K562 (cell line): ENCODE measurements at regions not wholly inside any gene's neighbourhood (a gene's known extent, or its start where the extent isn't known, plus 50 kb on each side); places are given as distances from the start of the nearest gene placed in this dataset.

Source experiments
- ATAC-seq: fragments of 200-7000 bp; cut with Tn5 transposase; 3 replicates; pipeline ENCODE4 v1.9.1; 2020; ENCODE audit warnings: moderate library complexity
- BruUV-seq: library from RNA; stranded (reverse); fragments of 400-500 nt; replicated peaks from 2 replicates; lab custom pipeline; 2021; lab: Mats Ljungman, UMichigan
- CTCF ChIA-PET: fragments of 300-600 bp; formaldehyde crosslinking; extraction: SDS; loops from one replicate; lab custom pipeline; 2021; ENCODE audit warnings: low intra/inter-chr PET ratio; lab: Yijun Ruan, JAX
- POLR2A ChIA-PET: fragments of 300-600, 350-650 bp; sonication (Branson Sonifier 250); formaldehyde crosslinking; extraction: SDS; loops from one replicate; lab custom pipeline; 2021; ENCODE audit warnings: antibody characterized with exemption, inconsistent platforms; lab: Yijun Ruan, JAX
- DNase-seq, 4 experiments: peaks; one replicate each; pipeline versions ENCODE4 v3.0.0 to v3.0.0-alpha.2; 2011 to 2018; ENCODE audit warnings: low spot score in 3 of 4, mixed read lengths in 3 of 4; ENCODE audit errors: extremely low read depth in 1 of 4
- FAIRE-seq: peaks from 2 replicates; lab custom pipeline; 2011; peaks lifted over from hg19 to GRCh38; lab: Jason Lieb, UNC
- H2AFZ ChIP-seq: 2 replicates; pipeline ENCODE4 v1.6.0; 2011; ENCODE audit warnings: low read depth, low read length, control low read depth, inconsistent platforms
- H3K27ac ChIP-seq: fragments of 200-600 bp; 3 replicates; pipeline ENCODE4 v1.8.0; 2011; ENCODE audit warnings: low read depth, mild to moderate bottlenecking, control low read depth, inconsistent platforms, low read length, moderate library complexity, mixed read lengths; ENCODE audit errors: extremely low read depth
- H3K27me3 ChIP-seq, 2 experiments: fragments of 300-600 bp in 1 of 2; 2 replicates in 1 of 2; 3 replicates in 1 of 2; pipeline versions ENCODE4 v1.6.0 to v1.8.0; 2011; ENCODE audit warnings: inconsistent platforms in 2 of 2, low read length in 2 of 2, mild to moderate bottlenecking in 1 of 2, mixed read lengths in 1 of 2, moderate library complexity in 1 of 2; ENCODE audit not compliant: control insufficient read depth in 2 of 2, insufficient read depth in 2 of 2
- H3K36me3 ChIP-seq: fragments of 300-600 bp; 3 replicates; pipeline ENCODE4 v1.8.0; 2011; ENCODE audit warnings: mild to moderate bottlenecking, low read length, inconsistent platforms; ENCODE audit not compliant: control insufficient read depth, insufficient read depth
- H3K4me1 ChIP-seq, 2 experiments: fragments of 200-600 bp in 1 of 2; replicated peaks in 1 of 2; 2 replicates in 1 of 2; 3 replicates in 1 of 2; pipeline versions ENCODE4 v1.5.1 to v1.8.0; 2011; ENCODE audit warnings: inconsistent platforms in 2 of 2, low read length in 2 of 2, mild to moderate bottlenecking in 1 of 2, mixed read lengths in 1 of 2, moderate library complexity in 1 of 2; ENCODE audit not compliant: control insufficient read depth in 2 of 2, insufficient read depth in 2 of 2
- H3K4me2 ChIP-seq: 2 replicates; pipeline ENCODE4 v1.6.1; 2011; ENCODE audit warnings: low read length, control low read depth, inconsistent platforms, mixed read lengths; ENCODE audit not compliant: insufficient read depth
- H3K4me3 ChIP-seq: fragments of 200-600 bp; sonication (generic), shearing (Covaris generic); 2 replicates; pipeline ENCODE4 v1.5.1; 2016; ENCODE audit warnings: control low read depth, inconsistent platforms
- H3K79me2 ChIP-seq: fragments of 200-600 bp; 3 replicates; pipeline ENCODE4 v1.8.0; 2011; ENCODE audit warnings: low read length, inconsistent platforms; ENCODE audit not compliant: control insufficient read depth, insufficient read depth
- H3K9ac ChIP-seq, 2 experiments: 2 replicates each; pipeline versions ENCODE4 v1.6.0 to v1.6.1; 2011; ENCODE audit warnings: low read depth in 2 of 2, low read length in 2 of 2, control low read depth in 1 of 2, inconsistent platforms in 1 of 2, mild to moderate bottlenecking in 1 of 2, mixed read lengths in 1 of 2; ENCODE audit not compliant: insufficient read depth in 1 of 2
- H3K9me1 ChIP-seq: one replicate; pipeline ENCODE4 v1.6.0; 2011; ENCODE audit warnings: inconsistent platforms, mild to moderate bottlenecking, low read length, moderate library complexity; ENCODE audit not compliant: control insufficient read depth, insufficient read depth
- H3K9me3 ChIP-seq: replicated peaks from 2 replicates; pipeline ENCODE4 v1.5.1; 2011; ENCODE audit warnings: low read depth, low read length, inconsistent platforms; ENCODE audit not compliant: control insufficient read depth, insufficient read depth
- H4K20me1 ChIP-seq: replicated peaks from 2 replicates; pipeline ENCODE4 v1.6.1; 2011; ENCODE audit warnings: low read length, inconsistent platforms, mixed read lengths; ENCODE audit not compliant: control insufficient read depth, insufficient read depth
- CBX1 ChIP-seq: sonication (generic); IDR thresholded peaks from 2 replicates; pipeline ENCODE4 v1.6.1; 2016; ENCODE audit warnings: antibody characterized with exemption, low read depth, mild to moderate bottlenecking
- DNMT1 ChIP-seq: fragments of 450-650 bp; IDR thresholded peaks from 2 replicates; pipeline ENCODE4 v1.6.1; 2016; ENCODE audit warnings: antibody characterized with exemption, mild to moderate bottlenecking
- E4F1 ChIP-seq: fragments of 250-450 bp; sonication (Bioruptor Pico); IDR thresholded peaks from 2 replicates; pipeline ENCODE4 v1.5.0; 2021; ENCODE audit warnings: mild to moderate bottlenecking, borderline replicate concordance
- GTF2A2 ChIP-seq: IDR thresholded peaks from 2 replicates; pipeline ENCODE4 v1.6.1; 2016; ENCODE audit warnings: mild to moderate bottlenecking, missing genetic modification characterization, missing compliant biosample characterization
- MYNN ChIP-seq, 2 experiments: sonication (generic); formaldehyde crosslinking in 1 of 2; IDR thresholded peaks; 2 replicates each; pipeline versions ENCODE4 v1.5.0 to v1.6.1; 2016 to 2020; ENCODE audit warnings: antibody characterized with exemption in 1 of 2, missing genetic modification reagents in 1 of 2
- NR4A1 ChIP-seq, 2 experiments: fragments of 250-450 bp in 1 of 2; fragments of 450-650 bp in 1 of 2; sonication (Bioruptor Pico) in 1 of 2; IDR thresholded peaks; 2 replicates each; pipeline versions ENCODE4 v1.4.0 to v1.6.1; 2016 to 2020; ENCODE audit warnings: mild to moderate bottlenecking in 2 of 2, missing compliant biosample characterization in 1 of 2, missing genetic modification characterization in 1 of 2, moderate library complexity in 1 of 2
- PHB2 ChIP-seq: fragments of 450-650 bp; IDR thresholded peaks from 2 replicates; pipeline ENCODE4 v1.6.1; 2017; ENCODE audit warnings: low read depth
- PHTF2 ChIP-seq: fragments of 250-450 bp; sonication (Bioruptor Pico); IDR thresholded peaks from 2 replicates; pipeline ENCODE4 v1.5.0; 2021; ENCODE audit warnings: mild to moderate bottlenecking
- ZFP1 ChIP-seq: fragments of 450-650 bp; formaldehyde crosslinking; IDR thresholded peaks from 2 replicates; pipeline ENCODE4 v1.4.0; 2020; ENCODE audit warnings: mild to moderate bottlenecking, mixed read lengths
- ZNF518B ChIP-seq: fragments of 250-450 bp; sonication (Bioruptor Pico); IDR thresholded peaks from 2 replicates; pipeline ENCODE4 v1.5.0; 2021; ENCODE audit warnings: mild to moderate bottlenecking, moderate library complexity
- WGBS: fragments of 100-300 bp; shearing (Covaris generic); methylation state at CpG from one replicate; pipeline ENCODE4 v1.1.6; 2016; ENCODE audit warnings: low coverage, mixed read lengths; ENCODE audit not compliant: insufficient coverage; ENCODE audit errors: missing lambda C conversion rate; 5-methylcytosine and 5-hydroxymethylcytosine counted together
- in situ Hi-C: fragments of 300-500 bp; cut with MboI; formaldehyde crosslinking; loops from 4 replicates; pipeline ENCODE4 v1.15.0; 2018; ENCODE audit warnings: inconsistent platforms, mixed read lengths
- intact Hi-C: fragments of 100-400 bp; cut with micrococcal nuclease; formaldehyde crosslinking; loops from 2 replicates; pipeline ENCODE4 v1.14.2; 2022

DNA sequence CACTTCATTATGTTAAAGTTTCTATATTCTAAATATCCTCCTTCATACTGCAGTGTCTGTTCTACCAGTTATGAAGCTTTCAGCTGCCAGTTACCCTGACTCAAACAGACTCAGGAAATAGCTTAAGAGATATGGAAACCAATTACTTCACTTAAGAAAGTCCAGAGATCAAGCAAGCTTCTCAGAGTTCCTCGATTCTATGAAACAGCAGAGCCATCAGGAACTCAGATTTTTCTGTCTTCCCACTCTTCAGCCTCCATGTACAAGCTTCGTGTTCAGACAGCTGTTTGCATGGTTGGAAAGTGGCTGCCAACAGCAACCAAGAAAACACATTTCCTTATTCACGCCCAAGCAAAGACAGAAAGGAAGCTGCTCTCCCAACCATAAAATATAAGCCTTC, 216.1 kb downstream of the ACTL7B start:
- in situ Hi-C loops: no loop called here
- BruUV-seq: no TSS peak
- ATAC-seq: no peak
- POLR2A ChIA-PET: no interaction called here
- H3K79me2 ChIP-seq: no peaks in the 10 kb centered on the region
- no peak for DNase-seq
- TF ChIP-seq MYNN (IDR thresholded peaks at IDR 0.05) (no peak), MYNN (CRISPR knock-in tag; IDR thresholded peaks at IDR 0.05) (no peak), ZFP1 (CRISPR knock-in tag) (no peak), DNMT1 (no peak), PHTF2 (CRISPR knock-in tag) (no peak), GTF2A2 (tag) (no peak), NR4A1 (CRISPR knock-in tag; IDR thresholded peaks at IDR 0.05) (no peak), NR4A1 (tag; IDR thresholded peaks at IDR 0.05) (no peak), CBX1 (no peak), E4F1 (CRISPR knock-in tag) (no peak), ZNF518B (no peak), PHB2 (no peak)
- TF ChIP-seq, all 486 proteins: peak for 0
- Histone ChIP-seq H3K4me3 (no peak overlapping the region), H3K4me2 (no peak overlapping the region), H3K9ac (no peak overlapping the region), H3K27ac (no peak overlapping the region), H2AFZ (no peak overlapping the region), H3K36me3 (no peaks in the 10 kb centered on the region), H3K9me1 (no peaks in the 10 kb centered on the region), H4K20me1 (no peaks in the 10 kb centered on the region), H3K9me3 (no peaks in the 10 kb centered on the region), H3K27me3 (no peaks in the 10 kb centered on the region; a peak in 2 of 5 replicates), H3K4me1 (no peaks in the 10 kb centered on the region)
- no peak for FAIRE-seq
- intact Hi-C loops: no loop called here
- WGBS: 0% methylated on average over 3 of the region's 3 CpGs
- CTCF ChIA-PET: no interaction called here
